Lower lobe of right lung (tissue), 2 donors: ENCODE measurements at regions not wholly inside any gene's neighbourhood (a gene's known extent, or its start where the extent isn't known, plus 50 kb on each side); places are given as distances from the start of the nearest gene placed in this dataset.
"Not testable (repeated sequence)": the region's sequence is repeated elsewhere in the genome, so short reads cannot be mapped to it uniquely, and the experiment has no call there.

Experiments used
- ATAC-seq, 2 donors: fragments of 200-7000 bp; cut with Tn5 transposase; one replicate each; pipeline ENCODE4 v1.9.1; 2020 to 2022; ENCODE audit warnings: mild to moderate bottlenecking in 2 of 2, moderate library complexity in 2 of 2
- DNase-seq: peaks from one replicate; pipeline ENCODE4 v3.0.0-alpha.2; 2020
- H3K27ac ChIP-seq: fragments of 200-600 bp; one replicate; pipeline ENCODE4 v1.8.0; 2022
- H3K27me3 ChIP-seq: fragments of 200-600 bp; one replicate; pipeline ENCODE4 v1.8.0; 2022; ENCODE audit warnings: low read depth
- H3K36me3 ChIP-seq: fragments of 200-600 bp; one replicate; pipeline ENCODE4 v1.8.0; 2022; ENCODE audit warnings: mild to moderate bottlenecking
- H3K4me1 ChIP-seq: fragments of 200-600 bp; one replicate; pipeline ENCODE4 v1.8.0; 2022
- H3K4me3 ChIP-seq: fragments of 200-600 bp; one replicate; pipeline ENCODE4 v1.8.0; 2022; ENCODE audit warnings: mild to moderate bottlenecking
- H3K9me3 ChIP-seq: fragments of 200-600 bp; one replicate; pipeline ENCODE4 v1.8.0; 2022
- intact Hi-C: fragments of 100-400 bp; cut with DNase I; formaldehyde crosslinking; loops from one replicate; pipeline ENCODE4 v1.11.0; 2022
- TF ChIP-seq, protein P1 (sequence below): fragments of 200-600 bp; IDR thresholded peaks from one replicate; pipeline ENCODE4 v1.8.0; 2022; ENCODE audit warnings: antibody characterized with exemption, mild to moderate bottlenecking
- donor health status: DM: no; HTN: yes; CAD: no; lungs with severe emphysema.

- DNase-seq, result no peak
- Histone ChIP-seq H3K4me1 (no peaks in the 10 kb centered on the region), H3K27me3 (no peaks in the 10 kb centered on the region), H3K36me3 (no peaks in the 10 kb centered on the region), H3K4me3 (no peak overlapping the region), H3K27ac (no peak overlapping the region), H3K9me3 (peaks cover 3% of the 10 kb centered on the region)
- TF ChIP-seq, protein P1, sequence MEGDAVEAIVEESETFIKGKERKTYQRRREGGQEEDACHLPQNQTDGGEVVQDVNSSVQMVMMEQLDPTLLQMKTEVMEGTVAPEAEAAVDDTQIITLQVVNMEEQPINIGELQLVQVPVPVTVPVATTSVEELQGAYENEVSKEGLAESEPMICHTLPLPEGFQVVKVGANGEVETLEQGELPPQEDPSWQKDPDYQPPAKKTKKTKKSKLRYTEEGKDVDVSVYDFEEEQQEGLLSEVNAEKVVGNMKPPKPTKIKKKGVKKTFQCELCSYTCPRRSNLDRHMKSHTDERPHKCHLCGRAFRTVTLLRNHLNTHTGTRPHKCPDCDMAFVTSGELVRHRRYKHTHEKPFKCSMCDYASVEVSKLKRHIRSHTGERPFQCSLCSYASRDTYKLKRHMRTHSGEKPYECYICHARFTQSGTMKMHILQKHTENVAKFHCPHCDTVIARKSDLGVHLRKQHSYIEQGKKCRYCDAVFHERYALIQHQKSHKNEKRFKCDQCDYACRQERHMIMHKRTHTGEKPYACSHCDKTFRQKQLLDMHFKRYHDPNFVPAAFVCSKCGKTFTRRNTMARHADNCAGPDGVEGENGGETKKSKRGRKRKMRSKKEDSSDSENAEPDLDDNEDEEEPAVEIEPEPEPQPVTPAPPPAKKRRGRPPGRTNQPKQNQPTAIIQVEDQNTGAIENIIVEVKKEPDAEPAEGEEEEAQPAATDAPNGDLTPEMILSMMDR, result no peak
- intact Hi-C loops, result no loop called here
- no peak for ATAC-seq
Observed at GRCh38 chr1:189987509-189987908, 490.2 kb downstream of the BRINP3 start.

- DNase-seq (no peak), ATAC-seq (no peak)
- TF ChIP-seq, protein P1, result no peak
Observed at GRCh38 chr1:189992856-189993255, 484.8 kb downstream of the BRINP3 start.

DNA sequence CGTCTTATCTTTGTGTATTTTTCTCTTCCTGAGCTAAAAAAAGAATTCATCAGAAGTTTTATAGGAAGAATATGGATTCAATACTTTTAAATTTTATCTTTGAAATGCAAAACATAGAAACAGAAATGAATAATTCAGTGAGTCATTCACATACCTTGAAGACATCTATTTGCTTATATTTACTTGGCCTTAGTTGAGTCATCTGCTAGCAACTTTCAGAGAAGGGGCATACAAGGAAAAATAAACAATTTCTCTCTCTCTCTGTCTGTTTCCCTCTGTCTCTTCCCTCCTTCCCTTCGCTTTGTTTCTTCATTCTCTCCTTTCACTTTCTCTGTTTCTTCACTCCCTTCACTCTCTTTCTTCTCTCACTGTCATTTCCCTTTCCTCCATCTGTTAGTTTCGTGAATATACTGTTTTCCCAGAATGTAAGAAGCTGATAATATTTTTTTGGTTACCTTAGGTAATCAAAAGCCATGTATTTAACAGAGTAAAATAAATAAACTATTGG lies 477.2 kb downstream of the BRINP3 start:
- no peaks in the 10 kb centered on the region for H3K9me3 ChIP-seq
- intact Hi-C loops, result no loop called here
- TF ChIP-seq, protein P1, result no peak
- H3K4me1 ChIP-seq, result no peaks in the 10 kb centered on the region
- ATAC-seq (no peak), DNase-seq (no peak)
- H3K27me3 ChIP-seq, result no peaks in the 10 kb centered on the region
- H3K36me3 ChIP-seq, result no peaks in the 10 kb centered on the region
- H3K4me3 ChIP-seq, result no peak overlapping the region
- H3K27ac ChIP-seq, result no peak overlapping the region

More at GRCh38 chr1:189992856-189993255, 484.8 kb downstream of the BRINP3 start:
- Histone ChIP-seq H3K4me3 (no peak overlapping the region), H3K36me3 (no peaks in the 10 kb centered on the region), H3K27ac (no peak overlapping the region), H3K4me1 (no peaks in the 10 kb centered on the region), H3K9me3 (peaks cover 8% of the 10 kb centered on the region), H3K27me3 (no peaks in the 10 kb centered on the region)
- intact Hi-C loops, result no loop called here

GRCh38 chr1:190001187-190001586 lies 476.5 kb downstream of the BRINP3 start:
- ATAC-seq (no peak), DNase-seq (no peak)
- Histone ChIP-seq H3K4me3 (no peak overlapping the region), H3K9me3 (no peaks in the 10 kb centered on the region), H3K4me1 (no peaks in the 10 kb centered on the region), H3K27ac (no peak overlapping the region), H3K27me3 (no peaks in the 10 kb centered on the region), H3K36me3 (no peaks in the 10 kb centered on the region)
- intact Hi-C loops, result no loop called here
- TF ChIP-seq, protein P1, result no peak

- DNase-seq, result no peak
- intact Hi-C loops, result no loop called here
- TF ChIP-seq, protein P1, result no peak
- no peaks in the 10 kb centered on the region for H3K36me3 ChIP-seq
- no peaks in the 10 kb centered on the region for H3K4me1 ChIP-seq
- no peak overlapping the region for H3K27ac ChIP-seq
- no peak overlapping the region for H3K4me3 ChIP-seq
- no peaks in the 10 kb centered on the region for H3K9me3 ChIP-seq
- no peak for ATAC-seq
- H3K27me3 ChIP-seq, result no peaks in the 10 kb centered on the region
Observed at GRCh38 chr1:190003376-190003775, 474.3 kb downstream of the BRINP3 start.

- Histone ChIP-seq H3K4me3 (no peak overlapping the region), H3K27me3 (no peaks in the 10 kb centered on the region), H3K36me3 (no peaks in the 10 kb centered on the region), H3K4me1 (no peaks in the 10 kb centered on the region), H3K27ac (no peak overlapping the region), H3K9me3 (no peaks in the 10 kb centered on the region)
- intact Hi-C loops, result no loop called here
- DNase-seq (no peak), ATAC-seq (no peak)
- TF ChIP-seq, protein P1, result no peak
Observed at GRCh38 chr1:190011585-190011984, 466.1 kb downstream of the BRINP3 start.

- H3K27ac ChIP-seq, DNase-seq, ATAC-seq, intact Hi-C loops, H3K4me3 ChIP-seq, H3K4me1 ChIP-seq, H3K36me3 ChIP-seq, H3K27me3 ChIP-seq, H3K9me3 ChIP-seq: not testable (repeated sequence)
Observed at GRCh38 chr1:190019151-190019550, 458.5 kb downstream of the BRINP3 start.
